A549 (cell line): ENCODE measurements at regions not wholly inside any gene's neighbourhood (a gene's known extent, or its start where the extent isn't known, plus 50 kb on each side); places are given as distances from the start of the nearest gene placed in this dataset.

Experiments used
- ATAC-seq, 2 experiments: fragments of 200-7000 bp in 1 of 2; fragments of >200 bp in 1 of 2; cut with Nextera tagmentation in 1 of 2; cut with Tn5 transposase in 1 of 2; 3 replicates each; pipeline versions ENCODE4 v1.8.0 to v1.9.1; 2018 to 2020; ENCODE audit warnings: mild to moderate bottlenecking in 1 of 2, moderate library complexity in 1 of 2
- CTCF ChIA-PET: fragments of 300-600 bp; sonication (Branson Sonifier 250); formaldehyde crosslinking; extraction: SDS; loops from one replicate; lab custom pipeline; 2021; ENCODE audit warnings: antibody characterized with exemption, inconsistent platforms; lab: Yijun Ruan, JAX
- POLR2A ChIA-PET: fragments of 350-600 bp; formaldehyde crosslinking; extraction: SDS; loops from one replicate; lab custom pipeline; 2021; ENCODE audit warnings: antibody characterized with exemption, inconsistent platforms; lab: Yijun Ruan, JAX
- DNase-seq, 2 experiments: peaks; one replicate each; pipeline versions ENCODE4 v3.0.0 to v3.0.0-alpha.2; 2011 to 2016; ENCODE audit warnings: low read depth in 1 of 2, low spot score in 1 of 2
- FAIRE-seq: peaks from 2 replicates; lab custom pipeline; 2011; peaks lifted over from hg19 to GRCh38; lab: Jason Lieb, UNC
- H3K27ac ChIP-seq, 2 experiments: fragments of >200 bp; sonication (Bioruptor Twin); formaldehyde crosslinking; 3 replicates each; pipeline ENCODE4 v1.5.1; 2016 to 2017
- H3K4me1 ChIP-seq: fragments of >200 bp; sonication (Bioruptor Twin); formaldehyde crosslinking; 3 replicates; pipeline ENCODE4 v1.6.1; 2016
- H3K4me2 ChIP-seq: fragments of >200 bp; sonication (Bioruptor Twin); formaldehyde crosslinking; 3 replicates; pipeline ENCODE4 v1.6.1; 2016
- H3K4me3 ChIP-seq: fragments of >200 bp; sonication (Bioruptor Twin); formaldehyde crosslinking; 3 replicates; pipeline ENCODE4 v1.5.1; 2016
- H3K9me3 ChIP-seq: fragments of >200 bp; sonication (Bioruptor Twin); formaldehyde crosslinking; 3 replicates; pipeline ENCODE4 v1.6.1; 2016
- CBX2 ChIP-seq: fragments of 200-600 bp; sonication (generic); IDR thresholded peaks from 2 replicates; pipeline ENCODE4 v1.6.1; 2016; ENCODE audit warnings: low read depth, mild to moderate bottlenecking, borderline replicate concordance
- EHMT2 ChIP-seq: fragments of 200-600 bp; sonication (generic); IDR thresholded peaks from 2 replicates; pipeline ENCODE4 v1.6.1; 2016; ENCODE audit warnings: antibody characterized with exemption, low read depth, mild to moderate bottlenecking, moderate library complexity
- GATA3 ChIP-seq: IDR thresholded peaks from 2 replicates; pipeline ENCODE4 v1.6.1; 2012; ENCODE audit warnings: borderline replicate concordance
- HEYL ChIP-seq: fragments of 250-450 bp; sonication (Bioruptor Pico); IDR thresholded peaks from 2 replicates; pipeline ENCODE4 v1.8.0; 2021; ENCODE audit warnings: mild to moderate bottlenecking, moderate library complexity
- HOXB13 ChIP-seq: fragments of 250-450 bp; sonication (Bioruptor Pico); IDR thresholded peaks from 2 replicates; pipeline ENCODE4 v1.5.0; 2020; ENCODE audit warnings: low read depth, mild to moderate bottlenecking, moderate library complexity
- JUN ChIP-seq, 2 experiments: fragments of >200 bp; sonication (Bioruptor Twin); formaldehyde crosslinking; IDR thresholded peaks; 2 replicates in 1 of 2; 3 replicates in 1 of 2; pipeline ENCODE4 v1.6.1; 2016 to 2017
- MAFK ChIP-seq: fragments of 450-650 bp; IDR thresholded peaks from 2 replicates; pipeline ENCODE4 v1.6.1; 2014; ENCODE audit not compliant: partially characterized antibody
- NFE2L2 ChIP-seq: fragments of 150-350 bp; conservative IDR thresholded peaks from 2 replicates; pipeline ENCODE4 v1.6.1; 2014; ENCODE audit warnings: low read length
- POLR2AphosphoS2 ChIP-seq: conservative IDR thresholded peaks from 2 replicates; pipeline ENCODE4 v1.6.1; 2012; ENCODE audit warnings: low read length, improper control_type of control experiment, inconsistent platforms
- RCOR1 ChIP-seq: fragments of 150-350 bp; IDR thresholded peaks from 2 replicates; pipeline ENCODE4 v1.6.1; 2014; ENCODE audit warnings: antibody characterized with exemption, low read length, low read depth
- RNF2 ChIP-seq: fragments of 200-600 bp; sonication (generic); IDR thresholded peaks from 2 replicates; pipeline ENCODE4 v1.6.1; 2016; ENCODE audit warnings: low read depth, mild to moderate bottlenecking, antibody characterized with exemption, moderate library complexity, borderline replicate concordance
- TFCP2L1 ChIP-seq: fragments of 250-450 bp; sonication (Bioruptor Pico); IDR thresholded peaks from 2 replicates; pipeline ENCODE4 v1.5.0; 2021; ENCODE audit warnings: mild to moderate bottlenecking
- ZC3H11A ChIP-seq: fragments of 450-650 bp; IDR thresholded peaks from 2 replicates; pipeline ENCODE4 v1.6.1; 2014; ENCODE audit warnings: antibody characterized with exemption, mild to moderate bottlenecking
- ZSCAN20 ChIP-seq: fragments of 250-450 bp; sonication (Bioruptor Pico); IDR thresholded peaks from 2 replicates; pipeline ENCODE4 v1.8.0; 2022; ENCODE audit warnings: mild to moderate bottlenecking, moderate library complexity
- WGBS: methylation state at CpG from one replicate; pipeline ENCODE4 v1.1.6; 2017; ENCODE audit errors: missing lambda C conversion rate; 5-methylcytosine and 5-hydroxymethylcytosine counted together
- TF ChIP-seq, protein P1 (sequence below): fragments of 450-650 bp; IDR thresholded peaks from 2 replicates; pipeline ENCODE4 v1.6.1; 2014; ENCODE audit warnings: antibody characterized with exemption
- TF ChIP-seq, protein P2 (sequence below): fragments of 250-450 bp; sonication (Bioruptor Pico); IDR thresholded peaks from 2 replicates; pipeline ENCODE4 v1.5.0; 2020; ENCODE audit warnings: low read depth, mild to moderate bottlenecking, moderate library complexity
- TF ChIP-seq, protein P3 (sequence below): fragments of 200-600 bp; sonication (generic); IDR thresholded peaks from 2 replicates; pipeline ENCODE4 v1.6.1; 2016; ENCODE audit warnings: antibody characterized with exemption, mild to moderate bottlenecking, moderate library complexity

DNA sequence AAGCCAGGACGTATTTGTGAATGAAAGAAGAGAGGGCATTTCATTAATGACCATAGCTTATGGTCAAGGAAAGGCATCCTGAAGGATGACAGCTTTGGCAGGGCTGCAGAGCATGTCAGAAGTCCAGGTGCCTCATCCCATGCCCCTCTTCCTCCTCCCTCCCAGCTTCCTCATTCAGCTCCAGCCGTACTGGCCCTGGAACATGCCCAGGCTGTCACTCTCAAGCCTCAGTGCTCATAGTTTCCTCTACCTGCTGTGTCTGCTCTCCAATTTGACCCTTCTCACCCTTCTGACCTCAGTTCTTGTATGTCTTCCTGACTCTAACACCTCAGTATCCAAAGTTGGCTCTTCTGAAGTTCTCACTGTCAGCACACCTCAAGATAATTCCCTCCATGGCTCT is 695.8 kb upstream of the HS6ST1 start:
- WGBS: 6% methylated on average over 2 of the region's 2 CpGs
- H3K4me3 ChIP-seq: no peak overlapping the region
- H3K9me3 ChIP-seq: no peaks in the 10 kb centered on the region
- TF ChIP-seq, protein P1, sequence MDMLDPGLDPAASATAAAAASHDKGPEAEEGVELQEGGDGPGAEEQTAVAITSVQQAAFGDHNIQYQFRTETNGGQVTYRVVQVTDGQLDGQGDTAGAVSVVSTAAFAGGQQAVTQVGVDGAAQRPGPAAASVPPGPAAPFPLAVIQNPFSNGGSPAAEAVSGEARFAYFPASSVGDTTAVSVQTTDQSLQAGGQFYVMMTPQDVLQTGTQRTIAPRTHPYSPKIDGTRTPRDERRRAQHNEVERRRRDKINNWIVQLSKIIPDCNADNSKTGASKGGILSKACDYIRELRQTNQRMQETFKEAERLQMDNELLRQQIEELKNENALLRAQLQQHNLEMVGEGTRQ: no peak
- no peak for TF ChIP-seq HOXB13 (CRISPR knock-in tag)
- TF ChIP-seq, protein P2, sequence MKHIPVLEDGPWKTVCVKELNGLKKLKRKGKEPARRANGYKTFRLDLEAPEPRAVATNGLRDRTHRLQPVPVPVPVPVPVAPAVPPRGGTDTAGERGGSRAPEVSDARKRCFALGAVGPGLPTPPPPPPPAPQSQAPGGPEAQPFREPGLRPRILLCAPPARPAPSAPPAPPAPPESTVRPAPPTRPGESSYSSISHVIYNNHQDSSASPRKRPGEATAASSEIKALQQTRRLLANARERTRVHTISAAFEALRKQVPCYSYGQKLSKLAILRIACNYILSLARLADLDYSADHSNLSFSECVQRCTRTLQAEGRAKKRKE (CRISPR knock-in tag): no peak
- no peak for TF ChIP-seq ZSCAN20
- TF ChIP-seq, all 56 proteins: peak for 0
- no peak for FAIRE-seq
- H3K4me1 ChIP-seq: no peaks in the 10 kb centered on the region
- H3K27ac ChIP-seq: no peak overlapping the region
- H3K4me2 ChIP-seq: no peak overlapping the region
- no peak for ATAC-seq
- DNase-seq: no peak
- ChIA-PET POLR2A (no interaction called here), CTCF (no interaction called here)

DNA sequence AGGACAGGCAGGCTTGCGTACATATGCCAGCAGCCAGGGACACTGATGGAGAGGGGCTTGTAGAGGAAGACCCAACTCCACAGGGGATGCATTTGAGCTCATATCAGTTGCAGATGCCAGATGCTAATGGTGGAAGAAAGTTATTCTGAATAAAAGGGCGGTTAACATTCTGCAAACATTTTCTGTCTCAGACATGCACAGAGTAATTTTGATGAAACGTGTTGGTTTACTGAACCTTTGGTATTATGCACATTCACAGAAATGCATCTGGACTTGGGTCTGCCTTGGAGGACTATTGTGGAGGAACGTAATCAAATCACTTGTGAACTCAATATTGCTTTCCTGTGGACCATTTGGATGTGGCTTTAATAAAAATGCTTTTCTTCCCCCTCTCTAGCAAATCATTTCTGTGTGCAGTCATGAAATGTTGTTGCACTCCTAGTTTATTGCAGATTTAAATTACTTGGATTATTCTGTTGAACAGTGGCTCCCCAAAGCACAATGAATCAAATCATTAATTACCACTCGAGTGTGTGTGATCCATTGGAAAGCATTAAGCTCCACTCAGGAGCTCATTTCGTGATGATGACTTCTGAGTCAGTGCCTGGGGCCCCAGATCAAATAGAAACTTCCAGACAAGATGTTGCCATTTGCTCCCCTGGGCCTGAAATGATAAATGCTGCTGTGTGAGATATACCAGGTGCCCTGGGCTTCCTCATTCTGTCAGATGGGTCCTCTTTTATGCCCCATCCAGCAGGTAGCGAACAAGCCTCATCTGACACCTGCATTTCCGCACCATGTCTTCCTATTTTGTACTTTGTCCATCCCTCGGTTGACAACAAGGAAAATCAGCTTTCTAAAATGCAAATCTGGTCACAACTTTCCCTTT is 697.0 kb upstream of the HS6ST1 start:
- FAIRE-seq: no peak
- no peak for ATAC-seq
- ChIA-PET CTCF (no interaction called here), POLR2A (no interaction called here)
- WGBS: 8% methylated on average over 9 of the region's 9 CpGs
- no peak overlapping the region for H3K4me2 ChIP-seq
- DNase-seq: no peak
- H3K9me3 ChIP-seq: no peaks in the 10 kb centered on the region
- no peak overlapping the region for H3K27ac ChIP-seq
- no peak for TF ChIP-seq POLR2AphosphoS2
- no peak for TF ChIP-seq MAFK
- no peak for TF ChIP-seq TFCP2L1 (CRISPR knock-in tag)
- no peak for TF ChIP-seq ZC3H11A
- TF ChIP-seq HOXB13 (CRISPR knock-in tag): no peak
- no peak for TF ChIP-seq RCOR1
- TF ChIP-seq, protein P3, sequence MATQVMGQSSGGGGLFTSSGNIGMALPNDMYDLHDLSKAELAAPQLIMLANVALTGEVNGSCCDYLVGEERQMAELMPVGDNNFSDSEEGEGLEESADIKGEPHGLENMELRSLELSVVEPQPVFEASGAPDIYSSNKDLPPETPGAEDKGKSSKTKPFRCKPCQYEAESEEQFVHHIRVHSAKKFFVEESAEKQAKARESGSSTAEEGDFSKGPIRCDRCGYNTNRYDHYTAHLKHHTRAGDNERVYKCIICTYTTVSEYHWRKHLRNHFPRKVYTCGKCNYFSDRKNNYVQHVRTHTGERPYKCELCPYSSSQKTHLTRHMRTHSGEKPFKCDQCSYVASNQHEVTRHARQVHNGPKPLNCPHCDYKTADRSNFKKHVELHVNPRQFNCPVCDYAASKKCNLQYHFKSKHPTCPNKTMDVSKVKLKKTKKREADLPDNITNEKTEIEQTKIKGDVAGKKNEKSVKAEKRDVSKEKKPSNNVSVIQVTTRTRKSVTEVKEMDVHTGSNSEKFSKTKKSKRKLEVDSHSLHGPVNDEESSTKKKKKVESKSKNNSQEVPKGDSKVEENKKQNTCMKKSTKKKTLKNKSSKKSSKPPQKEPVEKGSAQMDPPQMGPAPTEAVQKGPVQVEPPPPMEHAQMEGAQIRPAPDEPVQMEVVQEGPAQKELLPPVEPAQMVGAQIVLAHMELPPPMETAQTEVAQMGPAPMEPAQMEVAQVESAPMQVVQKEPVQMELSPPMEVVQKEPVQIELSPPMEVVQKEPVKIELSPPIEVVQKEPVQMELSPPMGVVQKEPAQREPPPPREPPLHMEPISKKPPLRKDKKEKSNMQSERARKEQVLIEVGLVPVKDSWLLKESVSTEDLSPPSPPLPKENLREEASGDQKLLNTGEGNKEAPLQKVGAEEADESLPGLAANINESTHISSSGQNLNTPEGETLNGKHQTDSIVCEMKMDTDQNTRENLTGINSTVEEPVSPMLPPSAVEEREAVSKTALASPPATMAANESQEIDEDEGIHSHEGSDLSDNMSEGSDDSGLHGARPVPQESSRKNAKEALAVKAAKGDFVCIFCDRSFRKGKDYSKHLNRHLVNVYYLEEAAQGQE: no peak
- no peak overlapping the region for H3K4me3 ChIP-seq
- no peaks in the 10 kb centered on the region for H3K4me1 ChIP-seq

DNA sequence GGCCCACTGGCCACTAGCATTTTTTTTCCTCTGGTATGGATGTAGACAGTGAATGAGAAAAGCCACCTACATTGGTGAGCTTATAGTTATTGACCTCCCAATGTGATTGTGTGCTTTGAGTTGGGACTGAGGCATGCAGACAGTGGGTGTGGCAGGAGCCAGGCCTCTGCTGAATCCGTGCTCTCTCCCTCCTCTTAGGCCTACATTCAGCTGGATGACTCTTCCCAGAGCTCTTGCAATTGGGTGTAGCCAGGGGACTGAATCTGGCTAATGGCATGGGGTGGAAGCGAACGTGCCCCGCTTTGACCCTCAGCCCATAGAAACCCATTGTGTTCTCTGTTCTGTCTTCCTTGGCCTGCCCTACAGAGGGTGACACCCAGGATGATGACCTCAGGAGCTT is 698.3 kb upstream of the HS6ST1 start:
- H3K4me3 ChIP-seq: no peak overlapping the region
- ATAC-seq: no peak
- ChIA-PET POLR2A (no interaction called here), CTCF (no interaction called here)
- TF ChIP-seq JUN (IDR thresholded peaks at IDR 0.05): no peak
- no peak for TF ChIP-seq EHMT2
- no peak for TF ChIP-seq HEYL (CRISPR knock-in tag)
- no peak for TF ChIP-seq GATA3
- no peak for TF ChIP-seq MAFK
- TF ChIP-seq ZC3H11A: no peak
- TF ChIP-seq NFE2L2: no peak
- TF ChIP-seq CBX2: no peak
- TF ChIP-seq ZSCAN20: no peak
- TF ChIP-seq RNF2: no peak
- no peaks in the 10 kb centered on the region for H3K4me1 ChIP-seq
- no peak for DNase-seq
- no peak overlapping the region for H3K27ac ChIP-seq
- no peak for FAIRE-seq
- WGBS: 70% methylated on average over 4 of the region's 4 CpGs
- no peak overlapping the region for H3K4me2 ChIP-seq
- H3K9me3 ChIP-seq: no peaks in the 10 kb centered on the region
